ENCODE measurements at regions not wholly inside any gene's neighbourhood (a gene's known extent, or its start where the extent isn't known, plus 50 kb on each side); places are given as distances from the start of the nearest gene placed in this dataset.
"Not testable (repeated sequence)": the region's sequence is repeated elsewhere in the genome, so short reads cannot be mapped to it uniquely, and the experiment has no call there.

- DNase-seq, result no peak
Observed at GRCh38 chr2:60355849-60356261, 197.6 kb downstream of the BCL11A start.

DNA sequence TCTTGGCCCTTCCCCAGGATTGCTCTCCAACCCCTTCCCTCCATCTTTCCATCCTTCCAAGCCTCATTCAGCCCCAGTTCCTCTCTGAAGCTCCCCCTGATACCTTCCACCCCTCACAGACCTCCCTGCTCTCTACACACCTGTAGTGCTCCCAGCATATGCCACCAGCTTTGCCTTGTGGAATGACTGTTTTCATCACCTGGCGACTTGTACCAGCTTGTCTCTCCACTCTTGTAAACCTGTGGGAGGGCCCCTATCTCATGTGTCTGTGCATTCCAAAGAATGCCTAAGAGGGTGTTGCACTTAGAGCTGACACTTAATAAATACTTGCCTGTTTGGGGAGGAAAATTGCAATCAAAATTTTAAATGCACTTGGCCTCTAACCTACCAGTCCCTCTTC, 198.7 kb downstream of the BCL11A start:
- no peak for DNase-seq

- DNase-seq, result no peak
Observed at GRCh38 chr2:60353863-60354262, 199.6 kb downstream of the BCL11A start.

DNA sequence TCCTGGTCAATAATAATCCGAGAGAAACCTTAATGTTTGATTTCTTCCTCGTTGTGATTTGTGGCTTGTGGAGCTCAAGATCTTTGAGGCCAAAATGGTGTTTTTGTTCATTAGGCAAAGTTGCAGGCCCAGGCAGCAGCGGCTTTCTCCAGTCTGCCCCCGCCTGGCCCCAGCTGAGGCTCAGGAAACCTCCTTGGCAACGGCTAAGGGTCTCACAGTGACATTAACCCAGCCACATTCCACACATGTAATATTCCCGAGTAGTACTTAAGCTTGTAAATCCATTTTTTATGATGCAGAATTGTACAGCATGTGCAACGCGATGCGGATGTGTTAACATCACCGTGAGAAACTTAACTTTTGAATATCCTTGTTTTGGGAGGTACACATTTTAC, 200.1 kb downstream of the BCL11A start:
- DNase-seq, result no peak

DNA sequence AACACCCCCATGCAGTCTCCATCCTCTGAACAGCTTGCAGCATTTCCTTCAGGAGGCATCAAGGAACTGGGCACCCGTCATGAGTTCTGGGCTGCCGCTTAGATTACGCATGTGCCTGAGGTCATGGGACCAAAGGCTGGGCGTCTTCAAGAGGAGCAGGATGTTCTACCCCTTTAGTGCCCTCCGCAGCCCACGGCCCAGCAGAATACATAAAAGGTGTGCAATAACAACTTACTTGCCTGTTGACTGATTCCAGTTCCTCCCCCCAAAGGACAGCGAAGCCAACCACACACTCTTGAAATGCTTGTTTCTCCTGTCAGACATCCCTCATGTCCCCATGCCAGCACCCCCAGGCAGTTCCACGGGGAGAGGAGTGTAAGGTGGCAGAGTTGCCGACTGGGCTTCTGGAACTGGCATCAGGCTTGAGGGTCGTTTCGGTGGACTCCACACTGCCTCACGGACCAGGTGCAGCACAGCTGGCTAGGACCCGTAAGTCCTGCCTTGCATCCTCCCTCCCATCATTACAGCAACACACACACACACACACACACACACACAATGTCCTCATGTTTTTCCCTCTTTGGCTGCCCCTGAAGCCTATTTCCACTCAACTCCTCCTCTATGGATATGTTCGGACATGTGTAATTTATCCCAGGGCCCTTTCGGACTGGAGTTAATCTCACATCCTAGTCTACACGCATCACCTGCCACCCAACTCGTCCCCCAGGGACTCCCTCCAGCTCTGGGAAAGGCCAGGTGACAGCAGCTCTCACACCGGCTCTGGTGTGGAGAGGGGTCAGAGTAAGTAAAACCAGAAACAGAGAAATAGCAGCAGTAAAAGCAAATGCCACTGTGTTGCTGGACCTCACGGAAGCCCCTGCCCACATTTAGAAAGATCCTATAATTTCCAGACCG, 200.7 kb downstream of the BCL11A start:
- no peak for DNase-seq

GRCh38 chr2:60351802-60352201, 201.7 kb downstream of the BCL11A start:
- DNase-seq, result no peak

GRCh38 chr2:60351321-60351720, 202.1 kb downstream of the BCL11A start:
- no peak for DNase-seq

GRCh38 chr2:60350791-60351190, 202.7 kb downstream of the BCL11A start:
- DNase-seq, result no peak

DNA sequence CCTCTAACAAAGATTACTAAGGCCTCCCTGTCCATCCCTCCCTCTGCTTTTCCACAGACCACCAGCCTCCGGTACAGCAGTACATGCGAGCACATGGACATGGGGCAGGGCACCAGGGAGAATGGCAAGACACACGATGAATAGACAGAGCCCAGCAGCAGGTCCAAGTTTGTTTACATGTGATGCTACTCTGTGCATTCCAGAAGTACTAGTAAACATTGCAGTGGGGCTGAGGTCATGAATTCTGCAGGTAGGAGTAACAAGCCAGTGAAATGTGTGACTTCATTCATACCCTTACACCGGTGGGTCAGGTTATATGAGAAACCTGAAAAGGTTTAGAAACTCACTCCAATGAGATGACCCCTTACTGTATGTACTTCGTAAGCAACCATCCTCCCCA, 205.7 kb downstream of the BCL11A start:
- DNase-seq, result no peak

GRCh38 chr2:60342491-60342890, 211.0 kb downstream of the BCL11A start:
- not testable (repeated sequence) for DNase-seq

DNA sequence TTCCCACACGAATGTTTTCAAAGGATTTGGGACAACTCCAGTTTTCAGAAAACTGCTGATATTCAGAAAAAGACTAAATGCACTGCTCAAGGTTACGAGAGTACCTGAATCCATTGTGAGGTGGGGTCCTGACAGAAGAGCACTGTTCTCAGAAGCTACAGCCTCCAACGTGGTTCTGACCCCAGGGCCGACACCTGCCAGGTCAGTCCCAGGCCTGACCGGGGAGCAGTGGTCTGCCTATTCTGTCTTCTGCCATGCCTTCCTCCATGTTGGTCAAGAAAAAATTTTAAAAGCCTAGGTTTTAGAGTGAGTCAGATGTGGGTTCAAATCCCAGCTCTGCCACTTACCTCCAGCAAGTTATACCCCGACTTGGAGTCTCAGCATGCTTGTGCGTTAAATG, 212.3 kb downstream of the BCL11A start:
- no peak for DNase-seq

DNA sequence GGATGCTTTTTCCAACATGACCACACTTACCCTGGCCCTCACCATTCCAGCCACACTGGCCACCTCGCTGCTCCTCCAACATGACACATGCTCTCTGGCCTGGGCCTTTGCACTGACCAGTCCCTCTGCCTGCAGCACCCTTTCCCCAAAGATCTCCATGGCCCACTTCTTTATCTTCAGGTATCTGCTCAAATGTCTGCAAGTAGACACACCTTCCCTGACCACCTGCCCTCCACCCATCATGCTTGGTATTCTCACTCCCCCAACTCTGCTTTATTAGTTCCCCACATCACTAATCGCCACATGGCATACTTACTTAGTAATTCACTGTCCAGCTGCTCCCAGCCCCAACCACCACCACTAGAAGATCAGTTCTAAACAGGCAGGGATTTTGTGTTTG, 214.2 kb downstream of the BCL11A start:
- no peak for DNase-seq

DNA sequence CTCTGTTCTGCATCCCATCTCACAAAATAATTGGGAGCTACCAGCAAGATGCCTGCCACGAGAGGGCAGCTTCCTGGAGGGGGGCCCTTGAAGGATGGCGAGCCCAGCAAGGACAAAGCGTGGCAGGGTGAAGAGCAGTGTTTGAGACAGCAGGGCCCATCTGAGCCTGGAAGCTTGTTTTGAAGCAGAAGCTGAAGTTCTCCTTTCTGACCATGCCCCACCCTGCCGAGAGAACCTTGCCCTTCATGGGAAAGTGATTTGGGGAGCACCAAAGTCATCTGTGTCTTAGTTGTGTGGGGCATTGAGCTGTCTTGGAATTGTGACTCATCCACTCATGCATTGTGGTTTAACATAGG, 216.3 kb downstream of the BCL11A start:
- DNase-seq, result no peak

DNA sequence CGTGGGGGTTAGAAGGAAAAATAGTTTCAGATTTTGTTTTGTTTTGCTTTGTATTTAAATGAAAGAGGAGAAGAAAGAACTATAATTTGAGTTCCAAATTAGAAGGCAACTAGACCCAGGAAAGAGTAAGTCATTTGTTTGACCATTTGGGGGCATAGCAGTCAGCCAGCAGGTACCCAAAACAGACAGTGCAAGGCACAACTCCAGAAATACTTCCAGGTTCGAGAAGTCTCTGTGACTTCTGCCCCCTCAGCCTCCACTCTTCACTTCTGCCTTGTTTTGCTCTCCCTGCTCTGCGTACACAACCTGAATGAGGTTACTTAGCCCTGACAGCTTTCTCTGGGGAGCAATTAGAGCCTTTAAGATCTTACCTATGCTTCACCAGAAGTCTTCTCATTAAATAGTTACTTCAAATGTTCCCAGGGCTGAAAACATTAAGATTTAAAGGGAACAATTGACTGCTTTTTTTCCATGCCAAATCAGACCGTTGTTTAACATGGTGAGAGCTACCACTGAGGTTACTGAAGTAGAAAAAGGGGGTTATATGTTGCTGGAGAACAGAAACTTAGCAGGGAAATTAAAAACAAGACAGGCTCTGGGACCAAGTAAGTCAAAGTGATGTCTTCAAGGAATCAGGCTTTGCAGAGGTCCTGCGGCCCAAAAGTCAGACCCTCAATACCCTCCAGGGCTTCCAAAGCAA, 216.9 kb downstream of the BCL11A start:
- DNase-seq, result no peak

GRCh38 chr2:60335533-60336237, 217.8 kb downstream of the BCL11A start:
- no peak for DNase-seq

- DNase-seq, result no peak
Observed at GRCh38 chr2:60334610-60335009, 218.8 kb downstream of the BCL11A start.

DNA sequence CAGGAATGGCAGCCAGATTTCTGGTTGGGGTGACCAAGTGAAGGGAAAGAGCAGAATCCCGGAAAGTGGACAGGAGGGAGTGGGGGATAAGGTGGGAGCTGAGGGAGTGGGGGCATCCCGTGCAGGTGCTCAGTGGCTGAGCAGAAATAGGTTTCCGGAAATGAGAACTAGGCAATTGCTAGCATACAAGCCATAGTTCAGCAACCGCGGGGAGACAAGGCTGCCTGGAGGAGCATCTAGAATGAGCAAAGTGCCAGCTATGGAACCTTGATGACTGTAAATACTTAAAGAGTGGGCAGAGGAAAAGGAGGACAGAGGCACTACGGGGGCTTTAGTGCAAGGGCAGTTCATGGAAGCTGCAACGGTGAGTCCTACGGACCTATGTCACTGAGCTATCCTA, 220.2 kb downstream of the BCL11A start:
- DNase-seq, result no peak

DNA sequence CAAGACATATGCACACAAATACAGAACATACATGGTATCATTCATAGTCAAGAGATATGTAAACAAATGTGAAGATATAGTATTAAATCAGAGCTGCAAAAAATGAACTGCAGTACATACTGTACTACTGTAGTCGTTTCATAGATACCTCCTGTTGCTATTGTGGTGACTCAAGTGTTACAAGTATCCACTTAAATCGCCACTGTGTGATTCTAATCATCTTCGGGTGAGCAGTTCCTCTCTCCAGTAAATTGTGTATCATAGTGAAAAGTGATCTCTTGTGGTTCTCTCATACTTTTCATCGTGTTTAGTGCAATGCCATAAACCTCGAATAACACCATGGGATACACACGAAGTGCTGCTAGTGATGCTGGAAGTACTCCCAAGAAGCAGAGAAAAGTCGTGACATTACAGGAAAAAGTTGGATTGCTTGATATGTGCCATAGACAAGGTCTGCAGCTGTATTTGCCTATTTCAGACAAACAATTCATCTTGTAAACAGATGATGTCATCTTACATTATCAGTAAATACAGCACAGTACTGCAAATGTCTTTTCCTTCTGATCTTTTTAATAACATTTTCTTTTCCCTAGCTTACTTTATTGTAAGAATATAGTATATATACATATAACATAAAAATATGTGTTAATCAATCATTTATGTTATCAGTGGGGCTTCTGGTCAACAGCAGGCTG, 222.2 kb downstream of the BCL11A start:
- DNase-seq, result no peak

- DNase-seq, result no peak
Observed at GRCh38 chr2:60329225-60329624, 224.2 kb downstream of the BCL11A start.

- no peak for DNase-seq
Observed at GRCh38 chr2:60324536-60324935, 228.9 kb downstream of the BCL11A start.

DNA sequence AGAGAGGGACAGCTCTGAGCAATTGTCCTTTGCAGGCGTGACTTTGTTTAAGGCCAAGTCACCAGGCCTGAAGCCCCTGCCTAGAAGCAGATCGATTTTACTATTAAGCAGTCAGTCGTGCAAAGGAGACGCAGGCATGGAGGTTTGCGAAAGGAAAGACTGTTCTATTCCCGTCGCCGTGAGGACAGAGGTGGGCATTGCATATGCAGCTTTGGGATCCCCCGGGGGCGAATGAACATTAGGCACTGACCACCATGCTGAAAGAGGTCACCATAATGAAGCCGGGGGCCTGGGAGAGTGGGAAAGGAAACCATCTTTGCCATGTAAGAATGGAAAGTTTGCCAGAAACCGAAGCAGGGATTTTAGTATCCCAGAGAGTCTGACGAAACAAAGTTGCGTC, 231.6 kb downstream of the BCL11A start:
- DNase-seq, result no peak

GRCh38 chr2:60320724-60321123, 232.7 kb downstream of the BCL11A start:
- DNase-seq, result no peak

- no peak for DNase-seq
Observed at GRCh38 chr2:60319031-60319547, 234.4 kb downstream of the BCL11A start.

Data from CD4-positive, alpha-beta T cell treated with Interleukin-17A for 4 hours (primary cell).